GM12864 (cell line): ENCODE measurements at regions not wholly inside any gene's neighbourhood (a gene's known extent, or its start where the extent isn't known, plus 50 kb on each side); places are given as distances from the start of the nearest gene placed in this dataset.
"Not testable (repeated sequence)": the region's sequence is repeated elsewhere in the genome, so short reads cannot be mapped to it uniquely, and the experiment has no call there.

Source experiments
- DNase-seq: peaks from one replicate; pipeline ENCODE4 v3.0.0-alpha.2; 2011; ENCODE audit warnings: low read depth
- H3K4me3 ChIP-seq: 2 replicates; pipeline ENCODE4 v1.5.1; 2011; ENCODE audit warnings: mild to moderate bottlenecking, low read depth, low read length, control low read depth

GRCh38 chr2:87432711-87433453 is 315.0 kb upstream of the PLGLB2 start:
- DNase-seq: not testable (repeated sequence)

DNA sequence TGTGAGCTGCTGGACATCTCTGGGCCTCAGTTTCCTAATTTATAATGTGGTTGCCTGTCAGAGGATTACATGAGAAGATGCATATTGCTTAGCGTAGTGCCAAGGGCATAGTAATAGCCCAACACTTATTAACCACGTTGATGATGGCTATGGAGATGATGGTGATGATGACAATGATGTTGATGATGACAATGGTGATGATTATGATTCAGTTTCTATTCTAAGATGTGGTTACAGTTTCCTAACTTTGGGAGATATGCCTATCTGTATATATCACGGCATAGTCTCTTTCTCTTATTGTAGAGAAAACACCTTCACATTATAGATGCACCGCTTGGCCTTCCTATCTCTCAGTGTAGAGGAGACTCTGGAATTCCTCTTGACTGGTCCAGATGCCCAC is 311.9 kb upstream of the PLGLB2 start:
- H3K4me3 ChIP-seq, DNase-seq: not testable (repeated sequence)

More at GRCh38 chr2:87432711-87433453, 315.0 kb upstream of the PLGLB2 start:
- not testable (repeated sequence) for H3K4me3 ChIP-seq

DNA sequence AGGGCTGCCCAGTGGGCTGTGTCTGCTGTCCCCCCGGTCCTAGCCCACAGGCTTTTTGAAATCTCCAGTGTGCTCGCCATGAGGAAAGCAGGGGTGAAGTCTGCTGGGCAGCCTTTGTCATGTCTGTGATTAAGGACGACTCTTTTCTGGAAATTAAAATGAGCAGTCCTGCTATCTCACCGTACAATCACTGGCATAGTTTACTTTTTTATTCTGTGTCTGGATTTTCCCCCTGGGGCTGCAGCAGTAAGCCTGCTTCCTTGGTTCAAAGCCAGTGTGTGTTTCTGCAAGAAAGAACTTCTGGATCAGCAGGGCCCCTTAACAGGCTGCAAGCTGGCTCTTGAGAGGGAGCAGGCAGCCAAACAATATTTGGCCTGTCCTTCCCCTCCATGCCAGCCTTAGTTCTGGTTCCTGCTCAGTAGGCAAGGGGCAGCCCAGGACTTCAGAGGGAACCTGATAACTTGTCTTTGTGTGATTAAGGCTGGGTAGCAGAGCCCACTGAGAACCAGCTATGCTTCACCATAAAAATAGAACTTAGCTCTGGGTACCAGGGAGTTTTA is 310.1 kb upstream of the PLGLB2 start:
- DNase-seq, H3K4me3 ChIP-seq: not testable (repeated sequence)

GRCh38 chr2:87438780-87439454 is 309.0 kb upstream of the PLGLB2 start:
- not testable (repeated sequence) for H3K4me3 ChIP-seq, DNase-seq

DNA sequence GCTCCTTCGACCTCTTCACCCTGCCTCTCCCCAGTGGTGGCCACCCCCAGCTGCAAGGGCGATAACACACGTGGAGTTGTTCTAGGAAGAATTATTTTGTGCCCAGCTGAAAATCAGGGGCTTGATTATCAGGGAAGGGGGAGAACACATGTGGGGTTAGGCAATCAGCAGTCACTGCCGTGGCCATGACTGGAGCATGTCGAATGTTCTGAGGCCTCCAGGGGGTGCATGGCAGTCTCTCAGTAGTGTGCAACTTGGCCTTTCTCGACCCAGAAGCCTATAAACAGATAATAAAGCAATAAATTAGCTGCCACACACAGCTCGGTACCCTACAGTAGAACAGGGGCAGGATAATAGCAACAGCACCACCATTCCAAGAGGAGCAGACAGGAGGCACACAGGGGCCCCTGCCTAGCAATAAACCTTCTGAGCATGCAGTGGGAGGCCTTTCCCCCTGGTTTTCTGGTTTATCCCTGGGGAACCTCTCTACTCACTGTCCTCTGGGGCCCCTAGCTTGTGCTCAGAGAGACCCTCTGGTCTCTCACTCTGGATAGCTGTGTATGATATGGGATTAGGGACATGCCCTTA is 308.2 kb upstream of the PLGLB2 start:
- DNase-seq, H3K4me3 ChIP-seq: not testable (repeated sequence)

GRCh38 chr2:87440650-87441049 is 307.2 kb upstream of the PLGLB2 start:
- not testable (repeated sequence) for DNase-seq, H3K4me3 ChIP-seq

DNA sequence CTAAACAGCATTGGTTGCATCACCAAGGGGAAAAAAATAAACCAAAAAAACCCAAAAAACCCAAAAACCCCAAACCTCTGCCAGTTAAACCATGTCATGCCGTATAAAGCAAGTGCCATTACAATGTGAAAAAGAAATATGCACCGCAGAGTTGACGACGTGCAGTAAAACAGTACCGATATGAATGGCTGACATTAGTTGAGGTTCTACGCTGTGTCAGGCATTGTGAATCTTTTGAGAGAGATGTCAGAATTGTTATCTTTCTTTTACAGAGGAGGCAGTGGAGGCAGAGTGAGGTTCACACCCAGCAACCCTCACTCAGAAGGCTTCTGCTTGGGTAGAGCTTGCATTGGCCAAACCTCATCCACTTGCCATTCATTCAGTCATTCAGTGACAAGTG is 306.5 kb upstream of the PLGLB2 start:
- not testable (repeated sequence) for H3K4me3 ChIP-seq, DNase-seq

- not testable (repeated sequence) for H3K4me3 ChIP-seq
- DNase-seq: peak; percentile 27
These were observed 304.8 kb upstream of the PLGLB2 start for GRCh38 chr2:87442983-87443577.

- H3K4me3 ChIP-seq, DNase-seq: not testable (repeated sequence)
These were observed 302.9 kb upstream of the PLGLB2 start for GRCh38 chr2:87444951-87445350.

- not testable (repeated sequence) for H3K4me3 ChIP-seq, DNase-seq
These were observed 302.1 kb upstream of the PLGLB2 start for GRCh38 chr2:87445613-87446312.

DNA sequence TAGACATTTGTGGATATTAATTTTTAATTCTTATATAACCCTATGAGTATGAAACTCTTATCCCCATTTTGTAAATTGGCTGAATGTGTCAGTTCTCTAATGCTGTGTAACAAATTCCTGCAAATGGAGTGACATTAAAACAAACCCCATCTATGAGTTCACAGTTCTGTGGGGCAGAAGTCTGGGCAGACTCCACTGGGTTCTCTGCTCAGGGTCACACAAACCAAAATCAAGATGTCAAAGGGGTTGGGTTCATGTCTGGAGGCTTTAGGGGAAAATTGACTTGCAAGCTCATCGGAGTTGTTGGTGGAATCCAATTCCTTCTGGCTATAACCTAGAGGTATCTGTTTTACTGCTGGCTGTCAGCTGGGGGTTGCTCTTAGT is 301.6 kb upstream of the PLGLB2 start:
- H3K4me3 ChIP-seq, DNase-seq: not testable (repeated sequence)

DNA sequence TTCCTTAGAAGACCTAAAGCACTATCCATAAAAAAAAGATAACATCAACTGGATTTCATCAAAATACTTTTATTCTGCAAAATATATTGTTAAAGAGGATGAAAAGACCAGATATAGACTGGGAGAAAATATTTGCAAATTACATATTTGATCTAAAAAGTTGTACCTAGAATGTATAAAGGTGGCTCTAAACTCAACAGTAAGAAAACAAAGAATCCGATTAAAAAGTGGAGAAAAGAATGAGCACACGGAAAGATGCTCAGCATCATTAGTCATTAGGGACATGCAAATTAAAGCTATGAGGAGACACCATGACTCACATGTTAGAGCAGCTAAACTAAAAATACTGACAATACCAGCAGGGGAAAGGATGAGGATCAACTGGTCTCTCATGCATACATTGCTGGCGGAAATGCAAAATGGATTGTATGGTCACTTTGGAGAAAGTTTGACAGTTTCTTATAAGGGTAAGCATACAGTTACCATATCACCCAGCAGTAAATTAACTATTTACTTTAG is 298.4 kb upstream of the PLGLB2 start:
- not testable (repeated sequence) for H3K4me3 ChIP-seq, DNase-seq

DNA sequence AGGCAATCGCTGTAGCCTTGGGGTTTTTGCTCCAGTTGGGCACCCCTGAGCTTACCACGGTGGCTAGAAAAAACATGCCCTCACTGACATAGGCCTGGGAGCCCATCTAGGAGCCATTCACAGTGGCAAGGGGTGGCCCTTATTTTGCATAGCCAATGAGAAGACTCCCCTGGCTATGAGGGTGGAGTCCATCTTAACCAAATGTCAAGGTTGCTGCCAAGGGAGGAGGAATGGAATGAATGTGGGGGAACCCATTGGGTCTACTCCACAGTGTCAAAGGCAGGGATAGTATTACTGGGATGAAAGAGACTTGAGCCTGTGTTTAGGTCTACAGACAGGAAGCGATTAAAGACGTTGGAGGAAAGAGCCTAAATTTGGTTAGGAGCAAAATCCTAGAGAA is 295.7 kb upstream of the PLGLB2 start:
- H3K4me3 ChIP-seq, DNase-seq: not testable (repeated sequence)

DNA sequence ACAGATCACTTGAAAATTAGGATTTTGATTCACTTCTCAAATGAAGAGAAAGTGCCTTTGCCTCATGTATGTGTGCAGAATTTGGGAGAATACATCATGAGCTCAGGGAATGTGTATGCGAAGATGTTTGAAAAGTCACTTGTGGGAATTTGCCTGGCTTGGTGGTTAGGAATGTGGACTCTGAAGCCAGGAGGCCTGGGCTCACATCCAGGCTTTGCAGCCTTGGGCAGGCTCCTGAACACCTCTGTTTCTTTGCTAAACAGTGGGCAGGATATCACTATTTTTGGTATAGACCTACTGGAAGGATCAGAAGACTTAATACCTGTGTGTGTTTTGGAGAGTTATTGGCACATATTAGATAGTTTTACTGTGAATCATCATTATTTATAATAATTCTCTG is 295.0 kb upstream of the PLGLB2 start:
- DNase-seq: not testable (repeated sequence)

DNA sequence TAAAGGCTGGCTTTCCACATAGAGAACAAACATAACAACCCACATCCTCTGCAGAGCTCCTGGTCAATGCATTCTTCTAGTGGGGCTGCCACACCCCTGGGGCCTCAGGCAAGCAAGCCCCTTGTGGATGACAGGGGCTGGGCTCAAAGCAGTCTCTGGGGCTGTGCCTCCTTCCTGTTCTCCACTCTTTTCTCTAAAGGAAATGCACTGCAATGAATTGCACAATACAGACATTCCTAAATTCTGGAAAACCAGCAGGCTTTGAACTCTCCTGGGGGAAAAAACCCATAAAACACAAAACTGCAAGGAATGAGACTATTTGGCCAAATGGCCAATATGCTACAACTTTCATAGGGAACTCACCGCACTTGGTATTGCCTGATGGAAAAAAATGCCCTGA is 293.9 kb upstream of the PLGLB2 start:
- not testable (repeated sequence) for DNase-seq, H3K4me3 ChIP-seq

More for the DNA sequence above, 295.0 kb upstream of the PLGLB2 start:
- H3K4me3 ChIP-seq: not testable (repeated sequence)

- not testable (repeated sequence) for H3K4me3 ChIP-seq, DNase-seq
These were observed 293.5 kb upstream of the PLGLB2 start for GRCh38 chr2:87454421-87454820.

DNA sequence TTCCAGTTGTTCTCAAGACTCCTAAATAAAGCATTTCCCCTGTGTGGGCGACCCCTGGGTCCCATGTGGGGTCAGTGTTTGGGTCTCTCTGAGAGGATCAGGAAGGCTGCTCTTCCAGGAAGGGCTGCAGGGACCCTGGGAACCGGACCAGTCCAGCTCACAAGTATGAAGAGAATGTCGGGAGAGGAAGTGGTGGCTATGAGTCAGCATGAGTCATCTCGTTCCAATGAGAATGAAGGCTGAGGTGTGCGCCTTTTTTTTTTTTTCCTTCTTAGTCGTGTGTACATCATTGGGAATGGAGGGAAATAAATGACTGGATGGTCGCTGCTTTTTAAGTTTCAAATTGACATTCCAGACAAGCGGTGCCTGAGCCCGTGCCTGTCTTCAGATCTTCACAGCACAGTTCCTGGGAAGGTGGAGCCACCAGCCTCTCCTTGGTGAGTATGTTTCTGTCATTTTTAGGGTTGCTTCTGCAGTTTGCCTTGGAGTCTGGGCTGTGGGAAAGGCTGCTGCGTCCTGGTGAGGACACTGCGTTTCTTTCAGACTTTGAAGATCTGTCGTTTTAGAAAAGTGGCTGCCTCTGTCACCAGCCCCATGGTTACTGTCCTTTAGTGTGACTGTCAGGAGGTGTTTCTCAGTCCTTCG is 292.6 kb upstream of the PLGLB2 start:
- DNase-seq: not testable (repeated sequence)
- peak overlapping the region; percentile 49 for H3K4me3 ChIP-seq

GRCh38 chr2:87455854-87456249 is 292.0 kb upstream of the PLGLB2 start:
- H3K4me3 ChIP-seq: peak overlapping the region; percentile 49
- not testable (repeated sequence) for DNase-seq
